IMR-90 (cell line): ENCODE measurements at regions not wholly inside any gene's neighbourhood (a gene's known extent, or its start where the extent isn't known, plus 50 kb on each side); places are given as distances from the start of the nearest gene placed in this dataset.

Experiments used
- ATAC-seq: fragments of 200-7000 bp; cut with Tn5 transposase; 2 replicates; pipeline ENCODE4 v1.9.1; 2020; ENCODE audit warnings: low read depth, mild to moderate bottlenecking, moderate library complexity
- BruUV-seq: library from RNA; stranded (reverse); fragments of 400-500 nt; replicated peaks from 2 replicates; lab custom pipeline; 2021; lab: Mats Ljungman, UMichigan
- CTCF ChIA-PET: fragments of 300-600 bp; formaldehyde crosslinking; extraction: SDS; loops from one replicate; lab custom pipeline; 2021; ENCODE audit warnings: antibody characterized with exemption; lab: Yijun Ruan, JAX
- POLR2A ChIA-PET: fragments of 300-600 bp; sonication (Branson Sonifier 250); formaldehyde crosslinking; loops from one replicate; lab custom pipeline; 2022; ENCODE audit warnings: antibody characterized with exemption; ENCODE audit not compliant: unreplicated experiment; lab: Charles Lee
- DNase-seq: peaks from one replicate; pipeline ENCODE4 v3.0.0; 2013
- H2AFZ ChIP-seq: replicated peaks from 2 replicates; pipeline ENCODE3; 2013; ENCODE audit warnings: low read length, mild to moderate bottlenecking; ENCODE audit not compliant: poor library complexity
- H2AK5ac ChIP-seq: 2 replicates; pipeline ENCODE4 v1.6.1; 2013; ENCODE audit warnings: low read depth, low read length, inconsistent platforms
- H2AK9ac ChIP-seq: replicated peaks from 2 replicates; pipeline ENCODE3; 2013; ENCODE audit warnings: mild to moderate bottlenecking, low read depth, low read length, moderate library complexity; ENCODE audit not compliant: poor library complexity
- H2BK120ac ChIP-seq: 2 replicates; pipeline ENCODE4 v1.6.1; 2013; ENCODE audit warnings: low read depth, low read length, inconsistent platforms
- H2BK15ac ChIP-seq: 3 replicates; pipeline ENCODE4 v1.6.1; 2013; ENCODE audit warnings: low read depth, low read length, inconsistent platforms
- H2BK20ac ChIP-seq: 2 replicates; pipeline ENCODE4 v1.6.1; 2013; ENCODE audit warnings: low read depth, mild to moderate bottlenecking, inconsistent platforms, low read length, moderate library complexity
- H2BK5ac ChIP-seq: 2 replicates; pipeline ENCODE4 v1.6.1; 2013; ENCODE audit warnings: mild to moderate bottlenecking, low read depth, low read length, inconsistent platforms; ENCODE audit not compliant: poor library complexity, severe bottlenecking
- H3K14ac ChIP-seq: replicated peaks from 2 replicates; pipeline ENCODE4 v1.6.1; 2013; ENCODE audit warnings: low read depth, low read length, inconsistent platforms
- H3K18ac ChIP-seq: 2 replicates; pipeline ENCODE4 v1.6.1; 2013; ENCODE audit warnings: low read depth, low read length, control low read depth
- H3K23ac ChIP-seq: 2 replicates; pipeline ENCODE4 v1.6.1; 2013; ENCODE audit warnings: low read depth, low read length, inconsistent platforms
- H3K27ac ChIP-seq: 2 replicates; pipeline ENCODE4 v1.5.1; 2013; ENCODE audit warnings: mild to moderate bottlenecking, control low read depth, low read length; ENCODE audit not compliant: insufficient read depth
- H3K27me3 ChIP-seq: 2 replicates; pipeline ENCODE4 v1.6.1; 2013; ENCODE audit warnings: low read length; ENCODE audit not compliant: control insufficient read depth, insufficient read depth
- H3K36me3 ChIP-seq: 2 replicates; pipeline ENCODE4 v1.6.1; 2013; ENCODE audit warnings: low read length, mixed read lengths; ENCODE audit not compliant: control insufficient read depth, insufficient read depth
- H3K4ac ChIP-seq: 2 replicates; pipeline ENCODE4 v1.6.1; 2013; ENCODE audit warnings: low read depth, low read length, inconsistent platforms
- H3K4me1 ChIP-seq: 2 replicates; pipeline ENCODE4 v1.6.1; 2013; ENCODE audit warnings: low read length, mixed read lengths; ENCODE audit not compliant: control insufficient read depth, insufficient read depth
- H3K4me2 ChIP-seq: 2 replicates; pipeline ENCODE4 v1.6.1; 2013; ENCODE audit warnings: low read depth, mild to moderate bottlenecking, control low read depth, low read length, moderate library complexity
- H3K4me3 ChIP-seq: 2 replicates; pipeline ENCODE4 v1.5.1; 2013; ENCODE audit warnings: low read depth, mild to moderate bottlenecking, control low read depth, low read length, moderate library complexity; ENCODE audit not compliant: insufficient read depth
- H3K56ac ChIP-seq: 2 replicates; pipeline ENCODE4 v1.6.1; 2013; ENCODE audit warnings: low read length, inconsistent platforms; ENCODE audit not compliant: insufficient read depth; ENCODE audit errors: extremely low read depth
- H3K79me1 ChIP-seq, 2 experiments: 2 replicates each; pipeline ENCODE4 v1.6.1; 2013; ENCODE audit warnings: low read length in 2 of 2, inconsistent platforms in 1 of 2, low read depth in 1 of 2
- H3K9ac ChIP-seq: 2 replicates; pipeline ENCODE4 v1.6.1; 2013; ENCODE audit warnings: low read depth, low read length, control low read depth
- H3K9me1 ChIP-seq: 2 replicates; pipeline ENCODE4 v1.6.1; 2013; ENCODE audit warnings: low read length, inconsistent platforms; ENCODE audit not compliant: insufficient read depth
- H3K9me3 ChIP-seq: 2 replicates; pipeline ENCODE4 v1.6.1; 2013; ENCODE audit warnings: low read length; ENCODE audit not compliant: control insufficient read depth, insufficient read depth
- H4K20me1 ChIP-seq: 2 replicates; pipeline ENCODE4 v1.6.1; 2013; ENCODE audit warnings: low read length, inconsistent platforms; ENCODE audit not compliant: insufficient read depth
- H4K5ac ChIP-seq: 2 replicates; pipeline ENCODE4 v1.6.1; 2013; ENCODE audit warnings: mild to moderate bottlenecking, low read depth, low read length, control low read depth
- H4K8ac ChIP-seq, 2 experiments: 2 replicates each; pipeline ENCODE4 v1.6.1; 2013; ENCODE audit warnings: low read depth in 2 of 2, low read length in 2 of 2, control low read depth in 1 of 2, inconsistent platforms in 1 of 2
- H4K91ac ChIP-seq: 2 replicates; pipeline ENCODE4 v1.6.1; 2013; ENCODE audit warnings: low read depth, low read length, inconsistent platforms; ENCODE audit not compliant: insufficient read depth
- BHLHE40 ChIP-seq: fragments of 150-350 bp; IDR thresholded peaks from 2 replicates; pipeline ENCODE4 v1.6.1; 2016; ENCODE audit warnings: mild to moderate bottlenecking, low read depth, low read length
- CEBPB ChIP-seq: IDR thresholded peaks from 2 replicates; pipeline ENCODE4 v1.6.1; 2012; ENCODE audit warnings: low read depth, low read length, improper control_type of control experiment
- CHD1 ChIP-seq: IDR thresholded peaks from 2 replicates; pipeline ENCODE4 v1.6.1; 2012; ENCODE audit warnings: low read depth, low read length, improper control_type of control experiment
- CTCF ChIP-seq: conservative IDR thresholded peaks from 2 replicates; pipeline ENCODE4 v1.5.1; 2012; ENCODE audit warnings: mild to moderate bottlenecking, low read depth, low read length, improper control_type of control experiment
- ELK1 ChIP-seq: fragments of 150-350 bp; IDR thresholded peaks from 2 replicates; pipeline ENCODE4 v1.6.1; 2016; ENCODE audit warnings: low read depth, mild to moderate bottlenecking, low read length, moderate library complexity, borderline replicate concordance
- MAFK ChIP-seq: IDR thresholded peaks from 2 replicates; pipeline ENCODE4 v1.6.1; 2012; ENCODE audit warnings: low read depth, low read length, improper control_type of control experiment
- MAZ ChIP-seq: IDR thresholded peaks from 2 replicates; pipeline ENCODE4 v1.6.1; 2012; ENCODE audit warnings: low read depth, mild to moderate bottlenecking, low read length, improper control_type of control experiment, moderate library complexity, borderline replicate concordance
- MXI1 ChIP-seq: IDR thresholded peaks from 2 replicates; pipeline ENCODE4 v1.6.1; 2012; ENCODE audit warnings: low read depth, mild to moderate bottlenecking, low read length, moderate library complexity, borderline replicate concordance
- NFE2L2 ChIP-seq: fragments of 150-350 bp; IDR thresholded peaks from 2 replicates; pipeline ENCODE4 v1.6.1; 2016; ENCODE audit warnings: low read depth, mild to moderate bottlenecking, low read length
- POLR2A ChIP-seq: IDR thresholded peaks from 2 replicates; pipeline ENCODE4 v1.6.1; 2012; ENCODE audit warnings: mild to moderate bottlenecking, low read depth, low read length
- RAD21 ChIP-seq: IDR thresholded peaks from 2 replicates; pipeline ENCODE4 v1.6.1; 2012; ENCODE audit warnings: low read length, improper control_type of control experiment
- RCOR1 ChIP-seq: IDR thresholded peaks from 2 replicates; pipeline ENCODE4 v1.6.1; 2012; ENCODE audit warnings: mild to moderate bottlenecking, low read length, improper control_type of control experiment; ENCODE audit not compliant: insufficient replicate concordance
- RFX5 ChIP-seq: IDR thresholded peaks from 2 replicates; pipeline ENCODE4 v1.8.0; 2012; ENCODE audit warnings: low read depth, mild to moderate bottlenecking, low read length, moderate library complexity
- SMC3 ChIP-seq: fragments of 150-350 bp; IDR thresholded peaks from 2 replicates; pipeline ENCODE4 v1.6.1; 2016; ENCODE audit warnings: low read depth, mild to moderate bottlenecking, antibody characterized with exemption, low read length, moderate library complexity
- USF2 ChIP-seq: fragments of 150-350 bp; IDR thresholded peaks from 2 replicates; pipeline ENCODE4 v1.6.1; 2017; ENCODE audit warnings: mild to moderate bottlenecking, antibody characterized with exemption, low read length, low read depth
- WGBS, 2 experiments: methylation state at CpG; one replicate each; pipeline versions ENCODE4 v1.1.5 to v1.1.7; 2013; ENCODE audit warnings: missing lambda C conversion rate in 2 of 2; ENCODE audit not compliant: insufficient read length in 1 of 2; ENCODE audit errors: extremely low coverage in 2 of 2; 5-methylcytosine and 5-hydroxymethylcytosine counted together
- dilution Hi-C: fragments of 300-500 bp; cut with HindIII; formaldehyde crosslinking; loops from one replicate; pipeline ENCODE4 v1.14.3; 2018; ENCODE audit warnings: low sequenced_read_pairs; ENCODE audit not compliant: unreplicated experiment
- in situ Hi-C: fragments of 300-500 bp; cut with MboI; formaldehyde crosslinking; loops from 3 replicates; pipeline ENCODE4 v1.14.3; 2019; ENCODE audit warnings: low sequenced_read_pairs, inconsistent platforms, mixed read lengths
- intact Hi-C: fragments of 100-400 bp; cut with micrococcal nuclease; formaldehyde crosslinking; loops from 2 replicates; pipeline ENCODE4 v1.10.0; 2022

- Histone ChIP-seq H3K36me3 (no peaks in the 10 kb centered on the region), H3K56ac (no peak overlapping the region), H2AK9ac (no peak overlapping the region), H3K9me1 (peaks cover 12% of the 10 kb centered on the region), H3K4me2 (no peak overlapping the region), H4K8ac (no peak overlapping the region), H3K4me1 (peaks cover 23% of the 10 kb centered on the region), H3K14ac (no peak overlapping the region), H4K20me1 (no peaks in the 10 kb centered on the region), H2AFZ (no peak overlapping the region), H4K91ac (no peak overlapping the region), H2BK120ac (no peak overlapping the region), H3K27me3 (peaks cover 5% of the 10 kb centered on the region), H3K4ac (no peak overlapping the region), H3K4me3 (no peak overlapping the region), H3K9ac (no peak overlapping the region), H2BK15ac (no peak overlapping the region), H2AK5ac (no peak overlapping the region), H3K18ac (no peak overlapping the region), H3K9me3 (no peaks in the 10 kb centered on the region), H2BK20ac (no peak overlapping the region), H3K27ac (no peak overlapping the region), H4K5ac (no peak overlapping the region), H2BK5ac (no peak overlapping the region), H3K79me1 (no peaks in the 10 kb centered on the region), H3K23ac (no peak overlapping the region)
- DNase-seq = no peak
- no peak for TF ChIP-seq RAD21
- TF ChIP-seq SMC3 = no peak
- TF ChIP-seq CHD1 = no peak
- TF ChIP-seq NFE2L2 = no peak
- no peak for TF ChIP-seq ELK1
- no peak for TF ChIP-seq CTCF
- no peak for TF ChIP-seq RFX5
- TF ChIP-seq BHLHE40 = no peak
- no peak for TF ChIP-seq MAFK
- TF ChIP-seq MXI1 = no peak
- TF ChIP-seq CEBPB = no peak
- TF ChIP-seq RCOR1 = no peak
- no peak for TF ChIP-seq MAZ
- TF ChIP-seq POLR2A = no peak
- no peak for TF ChIP-seq USF2
- ChIA-PET CTCF (no interaction called here), POLR2A (no interaction called here)
- ATAC-seq = no peak
- 86% methylated on average over 3 of the region's 6 CpGs; no CpG with 5 or more reads in 1 of the 2 experiments for WGBS, 2 experiments
- intact Hi-C loops = no loop called here
- dilution Hi-C loops = no loop called here
- in situ Hi-C loops = no loop called here
- BruUV-seq = no TSS peak
These were observed 108.9 kb upstream of the TOP3B start for GRCh38 chr22:22091400-22091878.
